Endodermal cell (in vitro differentiated cells): ENCODE measurements at regions not wholly inside any gene's neighbourhood (a gene's known extent, or its start where the extent isn't known, plus 50 kb on each side); places are given as distances from the start of the nearest gene placed in this dataset.

Source experiments
- DNase-seq: peaks from one replicate; pipeline ENCODE4 v3.0.0-alpha.2; 2017
- H3K27ac ChIP-seq: 2 replicates; pipeline ENCODE4 v1.5.1; 2013; ENCODE audit warnings: mild to moderate bottlenecking, low read depth, low read length, moderate library complexity
- H3K27me3 ChIP-seq: 2 replicates; pipeline ENCODE4 v1.6.1; 2013; ENCODE audit warnings: mild to moderate bottlenecking, low read length, moderate library complexity; ENCODE audit not compliant: insufficient read depth, control insufficient read depth, poor library complexity, severe bottlenecking
- H3K36me3 ChIP-seq: 2 replicates; pipeline ENCODE4 v1.7.0; 2013; ENCODE audit warnings: mild to moderate bottlenecking, low read length, moderate library complexity; ENCODE audit not compliant: control insufficient read depth, insufficient read depth
- H3K4me1 ChIP-seq: one replicate; pipeline ENCODE4 v1.7.0; 2013; ENCODE audit warnings: low read length; ENCODE audit not compliant: control insufficient read depth, insufficient read depth
- H3K4me3 ChIP-seq: 2 replicates; pipeline ENCODE4 v1.5.1; 2013; ENCODE audit warnings: mild to moderate bottlenecking, low read length, moderate library complexity
- H3K9ac ChIP-seq: 2 replicates; pipeline ENCODE4 v1.6.1; 2013; ENCODE audit warnings: mild to moderate bottlenecking, low read length, moderate library complexity; ENCODE audit not compliant: poor library complexity, severe bottlenecking; ENCODE audit errors: extremely low read depth
- H3K9me3 ChIP-seq: 2 replicates; pipeline ENCODE4 v1.6.1; 2013; ENCODE audit warnings: mild to moderate bottlenecking, low read length, moderate library complexity; ENCODE audit not compliant: control insufficient read depth
- H3K27ac Mint-ChIP-seq: 2 replicates; pipeline ENCODE4 v1.8.0; 2020; ENCODE audit warnings: mixed read lengths
- H3K27me3 Mint-ChIP-seq: 2 replicates; pipeline ENCODE4 v1.8.0; 2021; ENCODE audit warnings: mild to moderate bottlenecking, mixed read lengths; ENCODE audit not compliant: insufficient read depth
- H3K36me3 Mint-ChIP-seq: 2 replicates; pipeline ENCODE4 v1.8.0; 2020; ENCODE audit warnings: low read depth, mixed read lengths
- H3K4me1 Mint-ChIP-seq: 2 replicates; pipeline ENCODE4 v1.8.0; 2020; ENCODE audit warnings: mixed read lengths
- H3K4me3 Mint-ChIP-seq: 2 replicates; pipeline ENCODE4 v1.8.0; 2020; ENCODE audit warnings: mild to moderate bottlenecking, moderate library complexity, mixed read lengths
- H3K9me3 Mint-ChIP-seq: 2 replicates; pipeline ENCODE4 v1.8.0; 2020; ENCODE audit warnings: mild to moderate bottlenecking, mixed read lengths
- CTCF ChIP-seq: fragments of 200-600 bp; sonication (generic); conservative IDR thresholded peaks from 2 replicates; pipeline ENCODE4 v1.5.0; 2021; ENCODE audit warnings: antibody characterized with exemption, mild to moderate bottlenecking
- WGBS, 2 experiments: methylation state at CpG; one replicate each; pipeline versions ENCODE4 v1.1.5 to v1.1.7; 2013; ENCODE audit warnings: missing lambda C conversion rate in 2 of 2, mixed read lengths in 1 of 2; ENCODE audit not compliant: insufficient coverage in 1 of 2, insufficient read length in 1 of 2; 5-methylcytosine and 5-hydroxymethylcytosine counted together

- Histone ChIP-seq H3K4me3 (no peak overlapping the region), H3K4me1 (no peaks in the 10 kb centered on the region), H3K27me3 (no peaks in the 10 kb centered on the region), H3K36me3 (no peaks in the 10 kb centered on the region), H3K9me3 (no peaks in the 10 kb centered on the region), H3K27ac (no peak overlapping the region), H3K9ac (no peak overlapping the region)
- Mint-ChIP-seq H3K27ac (no peak overlapping the region), H3K27me3 (peaks cover 5% of the 10 kb centered on the region), H3K4me1 (peaks cover 2% of the 10 kb centered on the region), H3K9me3 (no peaks in the 10 kb centered on the region), H3K36me3 (no peaks in the 10 kb centered on the region), H3K4me3 (no peak overlapping the region)
- DNase-seq: no peak
- TF ChIP-seq CTCF: no peak
Measured at GRCh38 chr2:23302591-23302990, 82.4 kb upstream of the KLHL29 start.

- H3K9ac ChIP-seq: no peak overlapping the region
- H3K27ac ChIP-seq: no peak overlapping the region
- Mint-ChIP-seq H3K36me3 (no peaks in the 10 kb centered on the region), H3K4me1 (no peaks in the 10 kb centered on the region), H3K27ac (no peak overlapping the region), H3K27me3 (peaks cover 5% of the 10 kb centered on the region), H3K9me3 (no peaks in the 10 kb centered on the region), H3K4me3 (no peak overlapping the region)
- no peaks in the 10 kb centered on the region for H3K9me3 ChIP-seq
- no peaks in the 10 kb centered on the region for H3K36me3 ChIP-seq
- H3K4me1 ChIP-seq: no peaks in the 10 kb centered on the region
- H3K27me3 ChIP-seq: no peaks in the 10 kb centered on the region
- no peak for TF ChIP-seq CTCF
- 91 to 99% methylated on average over 7 to 9 of the region's 9 CpGs for WGBS, 2 experiments
- H3K4me3 ChIP-seq: no peak overlapping the region
- DNase-seq: no peak
Measured at GRCh38 chr2:23306401-23306800, 78.6 kb upstream of the KLHL29 start.

GRCh38 chr2:23311186-23311585, 73.8 kb upstream of the KLHL29 start:
- H3K9me3 ChIP-seq: no peaks in the 10 kb centered on the region
- H3K4me1 ChIP-seq: no peaks in the 10 kb centered on the region
- no peaks in the 10 kb centered on the region for H3K36me3 Mint-ChIP-seq
- H3K9me3 Mint-ChIP-seq: no peaks in the 10 kb centered on the region
- DNase-seq: no peak
- no peaks in the 10 kb centered on the region for H3K4me1 Mint-ChIP-seq
- no peak overlapping the region for H3K9ac ChIP-seq
- WGBS, 2 experiments: 88% methylated on average over 1 of the region's 1 CpG; no CpG with 5 or more reads in 1 of the 2 experiments
- no peak for TF ChIP-seq CTCF
- H3K27ac ChIP-seq: no peak overlapping the region
- H3K27me3 ChIP-seq: no peaks in the 10 kb centered on the region
- H3K4me3 ChIP-seq: no peak overlapping the region
- no peaks in the 10 kb centered on the region for H3K36me3 ChIP-seq
- H3K27ac Mint-ChIP-seq: no peak overlapping the region
- H3K4me3 Mint-ChIP-seq: no peak overlapping the region
- H3K27me3 Mint-ChIP-seq: peaks cover 7% of the 10 kb centered on the region
